ENCODE measurements at regions not wholly inside any gene's neighbourhood (a gene's known extent, or its start where the extent isn't known, plus 50 kb on each side); places are given as distances from the start of the nearest gene placed in this dataset.
"Not testable (repeated sequence)": the region's sequence is repeated elsewhere in the genome, so short reads cannot be mapped to it uniquely, and the experiment has no call there.

- no peak for ATAC-seq
- TF ChIP-seq POU6F1 (CRISPR knock-in tag; IDR thresholded peaks at IDR 0.05; ENCODE audit: borderline replicate concordance, low read depth) (no peak), CSDC2 (CRISPR knock-in tag; IDR thresholded peaks at IDR 0.05) (no peak), ISL1 (CRISPR knock-in tag; IDR thresholded peaks at IDR 0.05) (no peak), TSHZ2 (CRISPR knock-in tag; IDR thresholded peaks at IDR 0.05) (no peak), TOX (CRISPR knock-in tag; IDR thresholded peaks at IDR 0.05; ENCODE audit: borderline replicate concordance) (no peak), ZNF565 (CRISPR knock-in tag; conservative IDR thresholded peaks at IDR 0.05; ENCODE audit: low read depth) (no peak), PATZ1 (CRISPR knock-in tag; IDR thresholded peaks at IDR 0.05; ENCODE audit: borderline replicate concordance) (no peak), BACH2 (CRISPR knock-in tag; IDR thresholded peaks at IDR 0.05; ENCODE audit: borderline replicate concordance) (no peak), ARNTL (CRISPR knock-in tag; IDR thresholded peaks at IDR 0.05; ENCODE audit: borderline replicate concordance, low read depth) (no peak), CSRNP3 (CRISPR knock-in tag; IDR thresholded peaks at IDR 0.05) (no peak), ZFP30 (CRISPR knock-in tag; IDR thresholded peaks at IDR 0.05) (no peak), RARB (CRISPR knock-in tag; IDR thresholded peaks at IDR 0.05) (no peak), GLIS3 (CRISPR knock-in tag; IDR thresholded peaks at IDR 0.05) (no peak), PPARA (CRISPR knock-in tag; IDR thresholded peaks at IDR 0.05; ENCODE audit: borderline replicate concordance) (no peak), CREB5 (CRISPR knock-in tag; IDR thresholded peaks at IDR 0.05; ENCODE audit: low read depth) (no peak), ESRRG (CRISPR knock-in tag; IDR thresholded peaks at IDR 0.05) (no peak), ZC3H10 (CRISPR knock-in tag; IDR thresholded peaks at IDR 0.05) (no peak), SNAI2 (CRISPR knock-in tag; IDR thresholded peaks at IDR 0.05) (no peak), TCF4 (CRISPR knock-in tag; IDR thresholded peaks at IDR 0.05; ENCODE audit: borderline replicate concordance) (no peak), ZNF70 (CRISPR knock-in tag; IDR thresholded peaks at IDR 0.05) (no peak)
These were observed 145.2 kb downstream of the ADSS2 start for GRCh38 chr1:244306544-244306943.

GRCh38 chr1:244309191-244309590, 142.5 kb downstream of the ADSS2 start:
- not testable (repeated sequence) for ATAC-seq

GRCh38 chr1:244311784-244312532, 139.8 kb downstream of the ADSS2 start:
- TF ChIP-seq POU6F1 (CRISPR knock-in tag; IDR thresholded peaks at IDR 0.05; ENCODE audit: borderline replicate concordance, low read depth) (no peak), ZNF70 (CRISPR knock-in tag; IDR thresholded peaks at IDR 0.05) (no peak), ARNTL (CRISPR knock-in tag; IDR thresholded peaks at IDR 0.05; ENCODE audit: borderline replicate concordance, low read depth) (no peak), ZNF565 (CRISPR knock-in tag; conservative IDR thresholded peaks at IDR 0.05; ENCODE audit: low read depth) (no peak), ISL1 (CRISPR knock-in tag; IDR thresholded peaks at IDR 0.05) (no peak), CREB5 (CRISPR knock-in tag; IDR thresholded peaks at IDR 0.05; ENCODE audit: low read depth) (no peak), PPARA (CRISPR knock-in tag; IDR thresholded peaks at IDR 0.05; ENCODE audit: borderline replicate concordance) (no peak), TOX (CRISPR knock-in tag; IDR thresholded peaks at IDR 0.05; ENCODE audit: borderline replicate concordance) (no peak), BACH2 (CRISPR knock-in tag; IDR thresholded peaks at IDR 0.05; ENCODE audit: borderline replicate concordance) (no peak)
- no peak for ATAC-seq

All from SK-N-SH treated with all-trans-retinoic acid at 6 μM for 48 hours (cell line).